B cell (primary cell): ENCODE measurements at regions not wholly inside any gene's neighbourhood (a gene's known extent, or its start where the extent isn't known, plus 50 kb on each side); places are given as distances from the start of the nearest gene placed in this dataset.

ENCODE experiments used
- ATAC-seq: fragments of 200-7000 bp; cut with Tn5 transposase; one replicate; pipeline ENCODE4 v1.10.0; 2021; ENCODE audit warnings: low read depth, mild to moderate bottlenecking, moderate number of reproducible peaks, moderate library complexity
- CTCF ChIA-PET: fragments of 350-600 bp; sonication (Branson Sonifier 250); formaldehyde crosslinking; loops from one replicate; lab custom pipeline; 2021; ENCODE audit warnings: antibody characterized with exemption, inconsistent platforms; lab: Charles Lee
- POLR2A ChIA-PET: fragments of 350-600 bp; sonication (Branson Sonifier 250); formaldehyde crosslinking; loops from one replicate; lab custom pipeline; 2021; ENCODE audit warnings: antibody characterized with exemption; lab: Charles Lee
- DNase-seq: peaks from one replicate; pipeline ENCODE4 v3.0.0; 2013
- H2AFZ ChIP-seq: 2 replicates; pipeline ENCODE4 v1.6.1; 2012; ENCODE audit warnings: mild to moderate bottlenecking, low read depth, low read length; ENCODE audit not compliant: insufficient read depth, poor library complexity, severe bottlenecking
- H3K27ac ChIP-seq, 2 donors: 1 replicate in 1 of 2; 2 replicates in 1 of 2; pipeline ENCODE4 v1.5.1; 2012 to 2013; ENCODE audit warnings: low read length in 2 of 2, mild to moderate bottlenecking in 2 of 2, moderate library complexity in 1 of 2
- H3K27me3 ChIP-seq, 4 experiments: fragments of 200-600 bp in 1 of 4; sonication (generic) in 1 of 4; replicated peaks in 1 of 4; 1 replicate in 2 of 4; 2 replicates in 2 of 4; pipeline versions ENCODE4 v1.6.1 to v1.7.0; 2013 to 2016; ENCODE audit warnings: low read length in 3 of 4, mild to moderate bottlenecking in 2 of 4, mixed read lengths in 1 of 4, moderate library complexity in 1 of 4; ENCODE audit not compliant: insufficient read depth in 4 of 4, control insufficient read depth in 3 of 4; ENCODE audit errors: control extremely low read depth in 1 of 4
- H3K36me3 ChIP-seq, 2 experiments: replicated peaks in 1 of 2; 1 replicate in 1 of 2; 2 replicates in 1 of 2; pipeline versions ENCODE4 v1.6.1 to v1.7.1; 2013; ENCODE audit warnings: low read length in 1 of 2; ENCODE audit not compliant: insufficient read depth in 2 of 2, control insufficient read depth in 1 of 2; ENCODE audit errors: control extremely low read depth in 1 of 2, extremely low read depth in 1 of 2
- H3K4me1 ChIP-seq, 2 donors: fragments of 200-600 bp in 1 of 2; sonication (generic) in 1 of 2; 1 replicate in 1 of 2; 2 replicates in 1 of 2; pipeline versions ENCODE4 v1.5.1 to v1.6.1; 2013 to 2017; ENCODE audit warnings: low read length in 2 of 2; ENCODE audit not compliant: control insufficient read depth in 2 of 2, insufficient read depth in 2 of 2
- H3K4me2 ChIP-seq: replicated peaks from 2 replicates; pipeline ENCODE3; 2012; ENCODE audit warnings: mild to moderate bottlenecking, low read depth, low read length; ENCODE audit not compliant: poor library complexity, severe bottlenecking
- H3K4me3 ChIP-seq, 5 experiments: fragments of 200-600 bp in 1 of 5; sonication (generic) in 1 of 5; 1 replicate in 3 of 5; 2 replicates in 2 of 5; pipeline versions ENCODE4 v1.5.1 to v1.7.0; 2011 to 2016; ENCODE audit warnings: low read length in 4 of 5, mild to moderate bottlenecking in 4 of 5, low read depth in 2 of 5, control low read depth in 1 of 5, moderate library complexity in 1 of 5; ENCODE audit not compliant: insufficient read depth in 1 of 5; ENCODE audit errors: control extremely low read depth in 1 of 5, extremely low read depth in 1 of 5
- H3K79me2 ChIP-seq: fragments of 200-600 bp; sonication (generic); one replicate; pipeline ENCODE4 v1.6.0; 2016; ENCODE audit warnings: low read length; ENCODE audit not compliant: control insufficient read depth, insufficient read depth
- H3K9ac ChIP-seq: fragments of 200-600 bp; sonication (generic); 2 replicates; pipeline ENCODE4 v1.6.1; 2017; ENCODE audit warnings: mild to moderate bottlenecking, low read length, moderate library complexity
- H3K9me3 ChIP-seq, 3 donors: one replicate each; pipeline versions ENCODE4 v1.6.1 to v1.7.1; 2013; ENCODE audit warnings: low read length in 2 of 3; ENCODE audit not compliant: control insufficient read depth in 2 of 3, insufficient read depth in 1 of 3; ENCODE audit errors: control extremely low read depth in 1 of 3
- H4K20me1 ChIP-seq: 2 replicates; pipeline ENCODE4 v1.6.0; 2012; ENCODE audit warnings: mild to moderate bottlenecking, low read length; ENCODE audit not compliant: insufficient read depth, control insufficient read depth, poor library complexity, severe bottlenecking
- H3K27ac Mint-ChIP-seq: one replicate; pipeline ENCODE4 v1.8.0; 2021; ENCODE audit warnings: mixed read lengths
- H3K27me3 Mint-ChIP-seq: one replicate; pipeline ENCODE4 v1.8.0; 2021; ENCODE audit warnings: mixed read lengths
- H3K4me1 Mint-ChIP-seq: one replicate; pipeline ENCODE4 v1.8.0; 2021; ENCODE audit warnings: mixed read lengths
- H3K4me3 Mint-ChIP-seq: one replicate; pipeline ENCODE4 v1.8.0; 2021; ENCODE audit warnings: mixed read lengths
- H3K9me3 Mint-ChIP-seq: one replicate; pipeline ENCODE4 v1.8.0; 2022; ENCODE audit warnings: mixed read lengths; ENCODE audit not compliant: insufficient read depth
- CTCF ChIP-seq: fragments of 200-600 bp; IDR thresholded peaks from one replicate; pipeline ENCODE4 v1.8.0; 2022; ENCODE audit warnings: antibody characterized with exemption, mild to moderate bottlenecking
- EZH2 ChIP-seq: IDR thresholded peaks from 2 replicates; pipeline ENCODE4 v1.6.1; 2012; ENCODE audit warnings: borderline replicate concordance, low read depth, mild to moderate bottlenecking, moderate library complexity, low read length; ENCODE audit not compliant: insufficient read depth, poor library complexity, severe bottlenecking
- WGBS: methylation state at CpG from one replicate; pipeline ENCODE4 v1.1.5; 2013; ENCODE audit warnings: missing lambda C conversion rate; ENCODE audit not compliant: insufficient coverage; 5-methylcytosine and 5-hydroxymethylcytosine counted together
- intact Hi-C: fragments of 100-400 bp; cut with micrococcal nuclease; formaldehyde crosslinking; loops from one replicate; pipeline ENCODE4 v1.10.0; 2022

- Histone ChIP-seq H3K36me3 (no peaks in the 10 kb centered on the region), H3K27me3 (no peaks in the 10 kb centered on the region), H2AFZ (no peak overlapping the region), H3K4me1 (peaks cover 4 to 5% of the 10 kb centered on the region in 2 donors), H3K9me3 (no peaks in the 10 kb centered on the region), H3K9ac (no peak overlapping the region), H3K27ac (no peak overlapping the region), H3K79me2 (no peaks in the 10 kb centered on the region), H3K4me2 (no peak overlapping the region), H4K20me1 (no peaks in the 10 kb centered on the region), H3K4me3 (no peak overlapping the region)
- Mint-ChIP-seq H3K27ac (no peak overlapping the region), H3K4me3 (no peak overlapping the region), H3K4me1 (peaks cover 7% of the 10 kb centered on the region), H3K9me3 (no peaks in the 10 kb centered on the region), H3K27me3 (peaks cover 3% of the 10 kb centered on the region)
- intact Hi-C loops = no loop called here
- TF ChIP-seq EZH2 (no peak), CTCF (no peak)
- WGBS = 100% methylated on average over 1 of the region's 4 CpGs
- ChIA-PET CTCF (no interaction called here), POLR2A (no interaction called here)
- no peak for DNase-seq
- ATAC-seq = no peak
Measured at GRCh38 chr2:212915121-212915782, 236.2 kb downstream of the IKZF2 start.

GRCh38 chr2:212914392-212914791 lies 237.0 kb downstream of the IKZF2 start:
- H3K4me3 Mint-ChIP-seq = no peak overlapping the region
- Histone ChIP-seq H3K27ac (no peak overlapping the region), H3K4me2 (no peak overlapping the region), H3K4me3 (no peak overlapping the region), H3K9ac (no peak overlapping the region), H3K36me3 (no peaks in the 10 kb centered on the region), H3K27me3 (no peaks in the 10 kb centered on the region), H2AFZ (no peak overlapping the region), H3K79me2 (no peaks in the 10 kb centered on the region), H3K9me3 (no peaks in the 10 kb centered on the region), H3K4me1 (peaks cover 4 to 5% of the 10 kb centered on the region in 2 donors), H4K20me1 (no peaks in the 10 kb centered on the region)
- 0% methylated on average over 2 of the region's 3 CpGs for WGBS
- H3K9me3 Mint-ChIP-seq = no peaks in the 10 kb centered on the region
- H3K27me3 Mint-ChIP-seq = peaks cover 3% of the 10 kb centered on the region
- ChIA-PET CTCF (no interaction called here), POLR2A (no interaction called here)
- H3K27ac Mint-ChIP-seq = no peak overlapping the region
- ATAC-seq (no peak), DNase-seq (peak; percentile 15)
- intact Hi-C loops = no loop called here
- peaks cover 7% of the 10 kb centered on the region for H3K4me1 Mint-ChIP-seq
- TF ChIP-seq EZH2 (no peak), CTCF (no peak)
